ENCODE measurements at regions not wholly inside any gene's neighbourhood (a gene's known extent, or its start where the extent isn't known, plus 50 kb on each side); places are given as distances from the start of the nearest gene placed in this dataset.

- no peak for TF ChIP-seq CTCF (IDR thresholded peaks at IDR 0.05; ENCODE audit: low read depth, low read length)
- no peak overlapping the region for H3K4me3 ChIP-seq (ENCODE audit: low read depth, low read length)
- no peaks in the 10 kb centered on the region for H3K27me3 ChIP-seq
- no peaks in the 10 kb centered on the region for H3K9me3 ChIP-seq
- no peaks in the 10 kb centered on the region for H3K36me3 ChIP-seq
- no peaks in the 10 kb centered on the region for H3K4me1 ChIP-seq
- DNase-seq, result no peak
These were observed 367.4 kb upstream of the ANXA10 start for GRCh38 chr4:167724941-167725340.

- Histone ChIP-seq H3K4me1 (no peaks in the 10 kb centered on the region), H3K9me3 (no peaks in the 10 kb centered on the region), H3K36me3 (no peaks in the 10 kb centered on the region), H3K27me3 (no peaks in the 10 kb centered on the region), H3K4me3 (ENCODE audit: low read depth, low read length) (no peak overlapping the region)
- TF ChIP-seq CTCF (IDR thresholded peaks at IDR 0.05; ENCODE audit: low read depth, low read length), result no peak
- DNase-seq, result no peak
These were observed 361.6 kb upstream of the ANXA10 start for GRCh38 chr4:167730769-167731168.

- Histone ChIP-seq H3K27me3 (no peaks in the 10 kb centered on the region), H3K9me3 (no peaks in the 10 kb centered on the region), H3K36me3 (no peaks in the 10 kb centered on the region), H3K4me1 (no peaks in the 10 kb centered on the region), H3K4me3 (ENCODE audit: low read depth, low read length) (no peak overlapping the region)
- no peak for TF ChIP-seq CTCF (IDR thresholded peaks at IDR 0.05; ENCODE audit: low read depth, low read length)
- no peak for DNase-seq
These were observed 347.2 kb upstream of the ANXA10 start for GRCh38 chr4:167745024-167745687.

- no peak for DNase-seq
- H3K4me1 ChIP-seq, result no peaks in the 10 kb centered on the region
- no peak overlapping the region for H3K4me3 ChIP-seq (ENCODE audit: low read depth, low read length)
- TF ChIP-seq CTCF (IDR thresholded peaks at IDR 0.05; ENCODE audit: low read depth, low read length), result no peak
- no peaks in the 10 kb centered on the region for H3K9me3 ChIP-seq
- no peaks in the 10 kb centered on the region for H3K36me3 ChIP-seq
- no peaks in the 10 kb centered on the region for H3K27me3 ChIP-seq
These were observed 325.1 kb upstream of the ANXA10 start for GRCh38 chr4:167767281-167767680.

- Histone ChIP-seq H3K27me3 (no peaks in the 10 kb centered on the region), H3K4me3 (ENCODE audit: low read depth, low read length) (no peak overlapping the region), H3K4me1 (no peaks in the 10 kb centered on the region), H3K36me3 (no peaks in the 10 kb centered on the region), H3K9me3 (no peaks in the 10 kb centered on the region)
- DNase-seq, result no peak
- no peak for TF ChIP-seq CTCF (IDR thresholded peaks at IDR 0.05; ENCODE audit: low read depth, low read length)
These were observed 317.7 kb upstream of the ANXA10 start for GRCh38 chr4:167774646-167775045.

- Histone ChIP-seq H3K4me1 (no peaks in the 10 kb centered on the region), H3K36me3 (no peaks in the 10 kb centered on the region), H3K4me3 (ENCODE audit: low read depth, low read length) (no peak overlapping the region), H3K9me3 (no peaks in the 10 kb centered on the region), H3K27me3 (no peaks in the 10 kb centered on the region)
- no peak for TF ChIP-seq CTCF (IDR thresholded peaks at IDR 0.05; ENCODE audit: low read depth, low read length)
- DNase-seq, result no peak
These were observed 317.0 kb upstream of the ANXA10 start for GRCh38 chr4:167775375-167775774.

All from BE2C (cell line).